Left ventricle myocardium inferior (tissue), 1 donor: ENCODE measurements at regions not wholly inside any gene's neighbourhood (a gene's known extent, or its start where the extent isn't known, plus 50 kb on each side); places are given as distances from the start of the nearest gene placed in this dataset.

Experiments used
- DNase-seq: peaks from one replicate; pipeline ENCODE4 v3.0.0-alpha.2; 2020
- H3K27ac ChIP-seq: fragments of 200-600 bp; replicated peaks from 2 replicates; pipeline ENCODE4 v1.8.0; 2021
- H3K27me3 ChIP-seq: fragments of 200-600 bp; 2 replicates; pipeline ENCODE4 v1.8.0; 2021; ENCODE audit warnings: low read depth
- H3K36me3 ChIP-seq: fragments of 200-600 bp; 2 replicates; pipeline ENCODE4 v1.8.0; 2021
- H3K4me1 ChIP-seq: fragments of 200-600 bp; 2 replicates; pipeline ENCODE4 v1.8.0; 2021
- H3K4me3 ChIP-seq: fragments of 200-600 bp; 2 replicates; pipeline ENCODE4 v1.8.0; 2021; ENCODE audit warnings: mild to moderate bottlenecking, moderate library complexity
- H3K9me3 ChIP-seq: fragments of 200-600 bp; replicated peaks from 2 replicates; pipeline ENCODE4 v1.8.0; 2021
- CTCF ChIP-seq: fragments of 200-600 bp; IDR thresholded peaks from 2 replicates; pipeline ENCODE4 v1.8.0; 2021; ENCODE audit warnings: antibody characterized with exemption, mild to moderate bottlenecking, borderline replicate concordance
- intact Hi-C: fragments of 100-400 bp; cut with micrococcal nuclease; formaldehyde crosslinking; loops from one replicate; pipeline ENCODE4 v1.11.0; 2022
- donor health status: DM: no; HTN: yes; CAD: no; lungs with severe emphysema.

GRCh38 chr2:137829251-137829650 lies 135.0 kb upstream of the HNMT start:
- intact Hi-C loops, result no loop called here
- H3K36me3 ChIP-seq, result no peaks in the 10 kb centered on the region

GRCh38 chr2:137834760-137835379 lies 129.4 kb upstream of the HNMT start:
- no peaks in the 10 kb centered on the region for H3K9me3 ChIP-seq
- H3K27me3 ChIP-seq, result peaks cover 29% of the 10 kb centered on the region
- no peaks in the 10 kb centered on the region for H3K4me1 ChIP-seq
- no peak for TF ChIP-seq CTCF
- no peaks in the 10 kb centered on the region for H3K36me3 ChIP-seq
- no peak overlapping the region for H3K4me3 ChIP-seq
- DNase-seq, result no peak
- intact Hi-C loops, result loop anchor here (10.0 kb wide), 1 partner anchor 370 kb away; no protein-coding TSS in a partner anchor
- no peak overlapping the region for H3K27ac ChIP-seq

More at GRCh38 chr2:137829251-137829650, 135.0 kb upstream of the HNMT start:
- no peak for DNase-seq
- Histone ChIP-seq H3K9me3 (no peaks in the 10 kb centered on the region), H3K27ac (no peak overlapping the region), H3K27me3 (peaks cover 16% of the 10 kb centered on the region), H3K4me3 (no peak overlapping the region), H3K4me1 (no peaks in the 10 kb centered on the region)
- no peak for TF ChIP-seq CTCF

- Histone ChIP-seq H3K9me3 (no peaks in the 10 kb centered on the region), H3K4me3 (no peak overlapping the region), H3K4me1 (no peaks in the 10 kb centered on the region), H3K27ac (no peak overlapping the region), H3K36me3 (no peaks in the 10 kb centered on the region), H3K27me3 (peaks cover 13% of the 10 kb centered on the region)
- no peak for TF ChIP-seq CTCF
- no peak for DNase-seq
- intact Hi-C loops, result loop anchor here (10.0 kb wide), 1 partner anchor 372 kb away; no protein-coding TSS in a partner anchor
Measured at GRCh38 chr2:137836671-137837070, 127.6 kb upstream of the HNMT start.

GRCh38 chr2:137837830-137838229 lies 126.4 kb upstream of the HNMT start:
- Histone ChIP-seq H3K27ac (no peak overlapping the region), H3K4me3 (no peak overlapping the region), H3K27me3 (peaks cover 13% of the 10 kb centered on the region), H3K4me1 (no peaks in the 10 kb centered on the region), H3K9me3 (no peaks in the 10 kb centered on the region), H3K36me3 (no peaks in the 10 kb centered on the region)
- DNase-seq, result no peak
- TF ChIP-seq CTCF, result no peak
- intact Hi-C loops, result loop anchor here (10.0 kb wide), 1 partner anchor 373 kb away; no protein-coding TSS in a partner anchor

- Histone ChIP-seq H3K4me3 (no peak overlapping the region), H3K36me3 (no peaks in the 10 kb centered on the region), H3K27me3 (peaks cover 13% of the 10 kb centered on the region), H3K9me3 (no peaks in the 10 kb centered on the region), H3K27ac (no peak overlapping the region), H3K4me1 (no peaks in the 10 kb centered on the region)
- peak; percentile 73 for TF ChIP-seq CTCF
- no peak for DNase-seq
- intact Hi-C loops, result loop anchor here (10.0 kb wide), 1 partner anchor 374 kb away; no protein-coding TSS in a partner anchor
Measured at GRCh38 chr2:137838255-137839092, 125.8 kb upstream of the HNMT start.
